ENCODE measurements at regions not wholly inside any gene's neighbourhood (a gene's known extent, or its start where the extent isn't known, plus 50 kb on each side); places are given as distances from the start of the nearest gene placed in this dataset.

GRCh38 chr10:10498781-10499180, 518.9 kb upstream of the CELF2 start:
- Histone ChIP-seq H3K4me1 (ENCODE audit: control insufficient read depth in 2 of 2, insufficient read depth in 2 of 2, low read length in 1 of 2) (no peaks in the 10 kb centered on the region), H3K36me3 (ENCODE audit: control insufficient read depth in 2 of 2, insufficient read depth in 2 of 2, low read length in 1 of 2) (no peaks in the 10 kb centered on the region), H3K9me3 (ENCODE audit: control insufficient read depth in 2 of 2, insufficient read depth in 1 of 2, low read depth in 1 of 2, low read length in 1 of 2) (no peaks in the 10 kb centered on the region), H3K4me3 (ENCODE audit: low read depth in 1 of 2, low read length in 2 of 2) (no peak overlapping the region), H3K27me3 (ENCODE audit: control insufficient read depth in 1 of 2, insufficient read depth in 2 of 2, low read length in 2 of 2) (no peaks in the 10 kb centered on the region), H3K27ac (ENCODE audit: low read depth in 2 of 2, low read length in 1 of 2) (no peak overlapping the region)
- 90 to 92% methylated on average over 3 of the region's 3 CpGs for WGBS, 2 donors

GRCh38 chr10:10499839-10500238, 517.8 kb upstream of the CELF2 start:
- no peak overlapping the region for H3K27ac ChIP-seq (ENCODE audit: low read depth in 2 of 2, low read length in 1 of 2)
- no peaks in the 10 kb centered on the region for H3K4me1 ChIP-seq (ENCODE audit: control insufficient read depth in 2 of 2, insufficient read depth in 2 of 2, low read length in 1 of 2)

DNA sequence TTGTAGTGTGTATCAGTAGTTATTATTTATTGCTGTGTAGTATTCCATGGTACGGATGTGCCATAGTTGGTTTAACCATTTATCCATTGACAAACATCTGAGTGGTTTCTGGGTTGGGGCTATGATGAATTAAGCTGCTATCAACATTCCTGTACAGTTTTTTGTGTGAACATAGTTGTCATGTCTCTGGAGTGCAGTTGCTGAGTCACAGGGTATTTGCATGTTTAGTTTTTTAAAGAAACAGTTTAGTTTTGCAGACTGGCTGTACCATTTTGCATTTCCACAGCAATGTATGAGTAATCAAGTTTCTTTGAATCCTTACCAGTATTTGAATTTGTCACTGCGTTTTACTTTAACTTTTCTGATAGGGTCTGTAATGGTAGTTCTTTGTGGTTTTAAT, 516.7 kb upstream of the CELF2 start:
- no peaks in the 10 kb centered on the region for H3K4me1 ChIP-seq (ENCODE audit: control insufficient read depth in 2 of 2, insufficient read depth in 2 of 2, low read length in 1 of 2)
- H3K36me3 ChIP-seq (ENCODE audit: control insufficient read depth in 2 of 2, insufficient read depth in 2 of 2, low read length in 1 of 2): no peaks in the 10 kb centered on the region
- no peak overlapping the region for H3K27ac ChIP-seq (ENCODE audit: low read depth in 2 of 2, low read length in 1 of 2)
- no peak overlapping the region for H3K4me3 ChIP-seq (ENCODE audit: low read depth in 1 of 2, low read length in 2 of 2)
- 84 to 88% methylated on average over 2 of the region's 2 CpGs for WGBS, 2 donors
- H3K9me3 ChIP-seq (ENCODE audit: control insufficient read depth in 2 of 2, insufficient read depth in 1 of 2, low read depth in 1 of 2, low read length in 1 of 2): no peaks in the 10 kb centered on the region
- no peaks in the 10 kb centered on the region for H3K27me3 ChIP-seq (ENCODE audit: control insufficient read depth in 1 of 2, insufficient read depth in 2 of 2, low read length in 2 of 2)

More at GRCh38 chr10:10499839-10500238, 517.8 kb upstream of the CELF2 start:
- no peaks in the 10 kb centered on the region for H3K9me3 ChIP-seq (ENCODE audit: control insufficient read depth in 2 of 2, insufficient read depth in 1 of 2, low read depth in 1 of 2, low read length in 1 of 2)
- H3K36me3 ChIP-seq (ENCODE audit: control insufficient read depth in 2 of 2, insufficient read depth in 2 of 2, low read length in 1 of 2): no peaks in the 10 kb centered on the region
- WGBS, 2 donors: 48 to 50% methylated on average over 2 of the region's 2 CpGs
- H3K27me3 ChIP-seq (ENCODE audit: control insufficient read depth in 1 of 2, insufficient read depth in 2 of 2, low read length in 2 of 2): no peaks in the 10 kb centered on the region
- no peak overlapping the region for H3K4me3 ChIP-seq (ENCODE audit: low read depth in 1 of 2, low read length in 2 of 2)

GRCh38 chr10:10503772-10504171, 513.9 kb upstream of the CELF2 start:
- 67 to 82% methylated on average over 1 of the region's 1 CpG for WGBS, 2 donors
- no peaks in the 10 kb centered on the region for H3K4me1 ChIP-seq (ENCODE audit: control insufficient read depth in 2 of 2, insufficient read depth in 2 of 2, low read length in 1 of 2)
- H3K36me3 ChIP-seq (ENCODE audit: control insufficient read depth in 2 of 2, insufficient read depth in 2 of 2, low read length in 1 of 2): no peaks in the 10 kb centered on the region
- no peak overlapping the region for H3K4me3 ChIP-seq (ENCODE audit: low read depth in 1 of 2, low read length in 2 of 2)
- no peak overlapping the region for H3K27ac ChIP-seq (ENCODE audit: low read depth in 2 of 2, low read length in 1 of 2)
- H3K27me3 ChIP-seq (ENCODE audit: control insufficient read depth in 1 of 2, insufficient read depth in 2 of 2, low read length in 2 of 2): no peaks in the 10 kb centered on the region
- H3K9me3 ChIP-seq (ENCODE audit: control insufficient read depth in 2 of 2, insufficient read depth in 1 of 2, low read depth in 1 of 2, low read length in 1 of 2): no peaks in the 10 kb centered on the region

GRCh38 chr10:10508211-10508610, 509.5 kb upstream of the CELF2 start:
- Histone ChIP-seq H3K9me3 (ENCODE audit: control insufficient read depth in 2 of 2, insufficient read depth in 1 of 2, low read depth in 1 of 2, low read length in 1 of 2) (peaks cover 0 to 2% of the 10 kb centered on the region in 2 donors), H3K36me3 (ENCODE audit: control insufficient read depth in 2 of 2, insufficient read depth in 2 of 2, low read length in 1 of 2) (no peaks in the 10 kb centered on the region), H3K27ac (ENCODE audit: low read depth in 2 of 2, low read length in 1 of 2) (no peak overlapping the region), H3K4me1 (ENCODE audit: control insufficient read depth in 2 of 2, insufficient read depth in 2 of 2, low read length in 1 of 2) (no peaks in the 10 kb centered on the region), H3K27me3 (ENCODE audit: control insufficient read depth in 1 of 2, insufficient read depth in 2 of 2, low read length in 2 of 2) (no peaks in the 10 kb centered on the region), H3K4me3 (ENCODE audit: low read depth in 1 of 2, low read length in 2 of 2) (no peak overlapping the region)
- 70 to 75% methylated on average over 3 of the region's 3 CpGs for WGBS, 2 donors

DNA sequence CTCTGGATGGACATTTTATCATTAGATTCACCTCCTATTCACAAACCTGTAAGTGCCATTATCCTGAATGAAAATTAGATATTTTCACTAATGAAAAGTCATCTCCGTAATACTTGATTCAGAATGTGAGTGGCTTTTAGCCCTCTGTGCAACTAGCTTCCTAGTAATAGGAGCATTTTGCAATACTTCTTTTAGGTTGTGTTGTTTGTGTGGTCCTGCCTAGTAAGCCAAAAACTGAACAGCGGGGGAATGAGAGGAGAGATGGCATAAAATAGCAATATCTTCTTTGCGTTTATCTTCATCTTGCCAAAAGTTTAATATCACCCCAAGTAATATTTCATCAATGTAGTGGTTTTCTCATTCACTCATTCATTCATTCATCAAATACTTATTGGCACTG, 507.5 kb upstream of the CELF2 start:
- H3K4me3 ChIP-seq (ENCODE audit: low read depth in 1 of 2, low read length in 2 of 2): no peak overlapping the region
- H3K27me3 ChIP-seq (ENCODE audit: control insufficient read depth in 1 of 2, insufficient read depth in 2 of 2, low read length in 2 of 2): no peaks in the 10 kb centered on the region
- WGBS, 2 donors: 93 to 94% methylated on average over 3 of the region's 3 CpGs
- no peaks in the 10 kb centered on the region for H3K4me1 ChIP-seq (ENCODE audit: control insufficient read depth in 2 of 2, insufficient read depth in 2 of 2, low read length in 1 of 2)
- no peak overlapping the region for H3K27ac ChIP-seq (ENCODE audit: low read depth in 2 of 2, low read length in 1 of 2)
- no peaks in the 10 kb centered on the region for H3K36me3 ChIP-seq (ENCODE audit: control insufficient read depth in 2 of 2, insufficient read depth in 2 of 2, low read length in 1 of 2)
- peaks cover 0 to 2% of the 10 kb centered on the region in 2 donors for H3K9me3 ChIP-seq (ENCODE audit: control insufficient read depth in 2 of 2, insufficient read depth in 1 of 2, low read depth in 1 of 2, low read length in 1 of 2)

GRCh38 chr10:10513067-10513466, 504.6 kb upstream of the CELF2 start:
- no peaks in the 10 kb centered on the region for H3K27me3 ChIP-seq (ENCODE audit: control insufficient read depth in 1 of 2, insufficient read depth in 2 of 2, low read length in 2 of 2)
- H3K4me3 ChIP-seq (ENCODE audit: low read depth in 1 of 2, low read length in 2 of 2): no peak overlapping the region
- no peaks in the 10 kb centered on the region for H3K36me3 ChIP-seq (ENCODE audit: control insufficient read depth in 2 of 2, insufficient read depth in 2 of 2, low read length in 1 of 2)
- no peaks in the 10 kb centered on the region for H3K4me1 ChIP-seq (ENCODE audit: control insufficient read depth in 2 of 2, insufficient read depth in 2 of 2, low read length in 1 of 2)
- H3K9me3 ChIP-seq (ENCODE audit: control insufficient read depth in 2 of 2, insufficient read depth in 1 of 2, low read depth in 1 of 2, low read length in 1 of 2): peaks cover 0 to 2% of the 10 kb centered on the region in 2 donors
- 64 to 76% methylated on average over 1 of the region's 1 CpG for WGBS, 2 donors
- H3K27ac ChIP-seq (ENCODE audit: low read depth in 2 of 2, low read length in 1 of 2): no peak overlapping the region

DNA sequence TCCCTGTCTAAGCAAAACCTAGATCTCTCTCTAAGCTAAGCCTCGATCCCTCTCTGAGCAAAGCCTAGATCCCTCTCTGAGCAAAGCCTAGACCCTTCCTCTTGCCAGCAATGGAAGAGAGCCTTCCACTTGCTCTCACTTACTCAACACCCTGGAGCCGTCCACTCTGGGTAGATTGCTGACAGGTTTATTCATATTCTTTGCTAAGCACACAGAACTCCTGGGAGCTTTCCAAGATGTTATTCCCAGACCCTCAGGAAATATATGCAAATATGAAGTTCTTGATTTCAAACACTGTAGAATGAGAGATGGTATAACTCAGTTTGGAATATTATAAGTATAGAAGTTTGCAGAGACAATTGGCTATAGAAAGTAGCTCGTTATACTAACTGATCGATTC, 503.8 kb upstream of the CELF2 start:
- no peak overlapping the region for H3K4me3 ChIP-seq (ENCODE audit: low read depth in 1 of 2, low read length in 2 of 2)
- H3K27ac ChIP-seq (ENCODE audit: low read depth in 2 of 2, low read length in 1 of 2): no peak overlapping the region
- H3K4me1 ChIP-seq (ENCODE audit: control insufficient read depth in 2 of 2, insufficient read depth in 2 of 2, low read length in 1 of 2): no peaks in the 10 kb centered on the region
- no peaks in the 10 kb centered on the region for H3K27me3 ChIP-seq (ENCODE audit: control insufficient read depth in 1 of 2, insufficient read depth in 2 of 2, low read length in 2 of 2)
- H3K9me3 ChIP-seq (ENCODE audit: control insufficient read depth in 2 of 2, insufficient read depth in 1 of 2, low read depth in 1 of 2, low read length in 1 of 2): peaks cover 0 to 2% of the 10 kb centered on the region in 2 donors
- WGBS, 2 donors: 71 to 73% methylated on average over 4 of the region's 4 CpGs
- H3K36me3 ChIP-seq (ENCODE audit: control insufficient read depth in 2 of 2, insufficient read depth in 2 of 2, low read length in 1 of 2): no peaks in the 10 kb centered on the region

DNA sequence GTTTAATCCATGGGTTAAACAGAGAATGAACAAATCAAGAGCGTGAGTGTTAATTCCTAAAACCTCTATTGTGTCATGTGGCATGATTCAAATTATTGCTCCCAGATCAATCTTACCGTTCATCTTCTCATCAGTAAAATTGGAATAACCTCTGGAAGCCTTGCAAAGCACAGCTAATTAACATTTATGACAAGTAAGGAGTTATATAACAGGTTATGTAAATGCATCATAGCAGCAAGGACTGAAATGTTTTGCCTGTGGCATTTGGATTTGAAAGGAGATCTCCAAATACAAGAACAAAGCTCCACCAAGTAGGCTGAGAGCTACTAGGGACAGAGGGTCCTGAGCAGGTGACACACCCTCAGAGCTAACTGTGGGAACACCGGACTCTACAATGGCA, 502.9 kb upstream of the CELF2 start:
- 57 to 67% methylated on average over 3 of the region's 3 CpGs for WGBS, 2 donors
- H3K36me3 ChIP-seq (ENCODE audit: control insufficient read depth in 2 of 2, insufficient read depth in 2 of 2, low read length in 1 of 2): no peaks in the 10 kb centered on the region
- H3K4me1 ChIP-seq (ENCODE audit: control insufficient read depth in 2 of 2, insufficient read depth in 2 of 2, low read length in 1 of 2): no peaks in the 10 kb centered on the region
- no peak overlapping the region for H3K4me3 ChIP-seq (ENCODE audit: low read depth in 1 of 2, low read length in 2 of 2)
- H3K27ac ChIP-seq (ENCODE audit: low read depth in 2 of 2, low read length in 1 of 2): no peak overlapping the region
- H3K27me3 ChIP-seq (ENCODE audit: control insufficient read depth in 1 of 2, insufficient read depth in 2 of 2, low read length in 2 of 2): no peaks in the 10 kb centered on the region
- H3K9me3 ChIP-seq (ENCODE audit: control insufficient read depth in 2 of 2, insufficient read depth in 1 of 2, low read depth in 1 of 2, low read length in 1 of 2): no peaks in the 10 kb centered on the region

- H3K27ac ChIP-seq (ENCODE audit: low read depth in 2 of 2, low read length in 1 of 2): no peak overlapping the region
- no peaks in the 10 kb centered on the region for H3K27me3 ChIP-seq (ENCODE audit: control insufficient read depth in 1 of 2, insufficient read depth in 2 of 2, low read length in 2 of 2)
- H3K4me3 ChIP-seq (ENCODE audit: low read depth in 1 of 2, low read length in 2 of 2): no peak overlapping the region
- no peaks in the 10 kb centered on the region for H3K9me3 ChIP-seq (ENCODE audit: control insufficient read depth in 2 of 2, insufficient read depth in 1 of 2, low read depth in 1 of 2, low read length in 1 of 2)
- no peaks in the 10 kb centered on the region for H3K36me3 ChIP-seq (ENCODE audit: control insufficient read depth in 2 of 2, insufficient read depth in 2 of 2, low read length in 1 of 2)
- no peaks in the 10 kb centered on the region for H3K4me1 ChIP-seq (ENCODE audit: control insufficient read depth in 2 of 2, insufficient read depth in 2 of 2, low read length in 1 of 2)
- 41 to 46% methylated on average over 13 of the region's 13 CpGs for WGBS, 2 donors
These were observed 502.0 kb upstream of the CELF2 start for GRCh38 chr10:10515479-10516204.

All from esophagus (tissue), 2 donors.